Activated gamma-delta T cell treated with Interleukin-2 at 50 U/mL for 16 hours (primary cell): ENCODE measurements at regions not wholly inside any gene's neighbourhood (a gene's known extent, or its start where the extent isn't known, plus 50 kb on each side); places are given as distances from the start of the nearest gene placed in this dataset.

ENCODE experiments used
- DNase-seq: peaks from one replicate; pipeline ENCODE4 v3.0.0-alpha.2; 2020

GRCh38 chr4:14668296-14668695 is 334.0 kb upstream of the CPEB2 start:
- no peak for DNase-seq

GRCh38 chr4:14669371-14669770 is 332.9 kb upstream of the CPEB2 start:
- DNase-seq: no peak

- DNase-seq: no peak
These were observed 331.1 kb upstream of the CPEB2 start for GRCh38 chr4:14671146-14671545.

GRCh38 chr4:14675279-14675985 is 326.8 kb upstream of the CPEB2 start:
- no peak for DNase-seq

- no peak for DNase-seq
These were observed 322.4 kb upstream of the CPEB2 start for GRCh38 chr4:14679906-14680305.

- no peak for DNase-seq
These were observed 321.0 kb upstream of the CPEB2 start for GRCh38 chr4:14681330-14681729.

GRCh38 chr4:14693728-14694127 is 308.6 kb upstream of the CPEB2 start:
- DNase-seq: no peak

- DNase-seq: no peak
These were observed 307.0 kb upstream of the CPEB2 start for GRCh38 chr4:14695095-14695845.

- no peak for DNase-seq
These were observed 302.2 kb upstream of the CPEB2 start for GRCh38 chr4:14700083-14700482.

GRCh38 chr4:14700544-14700943 is 301.7 kb upstream of the CPEB2 start:
- DNase-seq: no peak

GRCh38 chr4:14701389-14701788 is 300.9 kb upstream of the CPEB2 start:
- DNase-seq: no peak

GRCh38 chr4:14701896-14702295 is 300.4 kb upstream of the CPEB2 start:
- no peak for DNase-seq

GRCh38 chr4:14708574-14708973 is 293.7 kb upstream of the CPEB2 start:
- no peak for DNase-seq

- DNase-seq: no peak
These were observed 291.0 kb upstream of the CPEB2 start for GRCh38 chr4:14711259-14711658.

- no peak for DNase-seq
These were observed 285.6 kb upstream of the CPEB2 start for GRCh38 chr4:14716691-14717090.

GRCh38 chr4:14719053-14719452 is 283.2 kb upstream of the CPEB2 start:
- DNase-seq: no peak

- no peak for DNase-seq
These were observed 275.8 kb upstream of the CPEB2 start for GRCh38 chr4:14726441-14726840.

GRCh38 chr4:14726877-14727361 is 275.4 kb upstream of the CPEB2 start:
- DNase-seq: no peak

- no peak for DNase-seq
These were observed 272.8 kb upstream of the CPEB2 start for GRCh38 chr4:14729282-14730000.

- DNase-seq: no peak
These were observed 260.2 kb upstream of the CPEB2 start for GRCh38 chr4:14742054-14742453.

GRCh38 chr4:14743172-14743571 is 259.1 kb upstream of the CPEB2 start:
- DNase-seq: no peak

- no peak for DNase-seq
These were observed 258.7 kb upstream of the CPEB2 start for GRCh38 chr4:14743601-14744000.

GRCh38 chr4:14744346-14744745 is 257.9 kb upstream of the CPEB2 start:
- no peak for DNase-seq

- no peak for DNase-seq
These were observed 252.4 kb upstream of the CPEB2 start for GRCh38 chr4:14749910-14750309.
